Erythroblast (primary cell): ENCODE measurements at regions not wholly inside any gene's neighbourhood (a gene's known extent, or its start where the extent isn't known, plus 50 kb on each side); places are given as distances from the start of the nearest gene placed in this dataset.

Source experiments
- DNase-seq, 2 experiments: peaks; one replicate each; lab custom pipeline; 2025; lab: John Stamatoyannopoulos, UW
- GATA1 ChIP-seq: IDR thresholded peaks from 2 replicates; pipeline ENCODE4 v1.6.1; 2011; ENCODE audit warnings: low read depth, mild to moderate bottlenecking, control low read depth, low read length, moderate library complexity
- POLR2A ChIP-seq: IDR thresholded peaks from 2 replicates; pipeline ENCODE4 v1.6.1; 2011; ENCODE audit warnings: mild to moderate bottlenecking, low read length

GRCh38 chr17:33385713-33386112 is 92.6 kb upstream of the ASIC2 start:
- no peak for DNase-seq
- TF ChIP-seq POLR2A (no peak), GATA1 (no peak)

GRCh38 chr17:33387406-33387805 is 94.3 kb upstream of the ASIC2 start:
- DNase-seq: no peak
- TF ChIP-seq GATA1 (no peak), POLR2A (no peak)

DNA sequence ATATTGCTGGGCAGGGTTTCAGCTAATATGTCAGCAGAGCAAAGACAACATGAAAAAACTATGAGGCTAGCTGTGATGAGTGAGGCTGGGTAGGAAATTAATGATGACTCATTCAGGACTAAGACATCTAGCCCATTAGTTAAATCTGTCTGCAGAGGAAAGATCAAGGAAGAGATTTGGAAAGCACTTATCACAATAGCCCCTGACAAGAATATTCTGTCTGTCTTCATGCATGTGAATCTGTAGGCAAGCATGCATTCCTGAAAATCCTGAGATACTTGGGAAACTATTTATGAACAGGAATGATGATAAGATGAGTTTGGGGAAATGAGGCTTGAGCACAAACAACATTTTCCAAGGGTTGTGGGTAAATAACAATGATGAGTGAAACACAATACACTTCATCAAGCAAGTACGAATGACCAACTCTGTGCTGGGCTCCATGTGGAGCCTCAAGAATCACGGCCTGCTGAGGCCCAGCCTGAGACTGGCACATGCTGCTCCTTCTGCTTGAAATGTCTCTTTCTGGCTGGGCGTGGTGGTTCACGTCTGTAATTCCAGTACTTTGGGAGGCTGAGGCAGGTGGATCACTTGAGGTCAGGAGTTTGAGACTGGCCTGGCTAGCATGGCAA is 96.5 kb upstream of the ASIC2 start:
- DNase-seq: no peak
- TF ChIP-seq POLR2A (no peak), GATA1 (no peak)

- TF ChIP-seq POLR2A: no peak
- no peak for TF ChIP-seq GATA1
Measured at GRCh38 chr17:33390479-33391176, 97.5 kb upstream of the ASIC2 start.

DNA sequence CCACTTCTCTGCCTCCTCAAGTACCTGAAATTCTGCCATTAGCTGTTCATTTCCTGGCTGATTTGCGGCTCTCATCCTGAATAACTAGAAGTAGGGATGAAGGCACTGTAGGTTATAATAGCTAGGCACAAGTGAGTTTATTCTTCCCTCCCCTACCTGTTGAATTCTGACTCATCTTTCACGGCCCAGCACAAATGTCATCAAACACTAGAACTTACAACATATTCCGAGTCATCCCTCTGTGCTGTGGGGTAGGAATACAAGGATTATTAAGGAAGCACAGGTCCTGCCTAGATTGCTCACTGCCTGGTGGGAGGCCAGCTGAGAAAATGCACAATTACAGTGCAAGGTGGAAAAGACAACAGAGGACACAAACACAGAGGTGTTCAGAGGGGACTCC is 103.7 kb upstream of the ASIC2 start:
- TF ChIP-seq GATA1 (no peak), POLR2A (no peak)
- DNase-seq: no peak

More at GRCh38 chr17:33390479-33391176, 97.5 kb upstream of the ASIC2 start:
- no peak for DNase-seq

- DNase-seq: no peak
- TF ChIP-seq GATA1 (no peak), POLR2A (no peak)
Measured at GRCh38 chr17:33398386-33398785, 105.3 kb upstream of the ASIC2 start.

DNA sequence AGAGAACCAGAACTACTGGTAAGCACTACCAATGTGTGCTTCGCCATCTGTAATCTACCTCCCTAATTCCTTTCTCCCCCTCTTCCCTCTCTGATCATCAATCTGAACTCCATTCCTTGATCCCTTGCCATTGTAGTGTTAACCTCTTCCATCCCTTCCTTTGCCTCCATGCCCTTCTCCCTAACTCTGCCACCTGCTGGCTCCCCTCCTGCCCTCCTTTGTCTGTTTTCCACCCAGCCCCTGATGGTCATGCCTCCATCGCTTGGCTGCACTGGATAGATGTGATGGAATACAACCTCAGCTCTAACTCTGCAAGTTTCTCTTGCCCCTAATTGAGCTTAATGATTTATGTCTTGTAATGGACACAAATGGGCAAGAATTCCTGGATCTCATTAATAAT is 108.2 kb upstream of the ASIC2 start:
- TF ChIP-seq POLR2A: no peak
- no peak for TF ChIP-seq GATA1
- no peak for DNase-seq

GRCh38 chr17:33403194-33403593 is 110.1 kb upstream of the ASIC2 start:
- no peak for DNase-seq
- TF ChIP-seq GATA1 (no peak), POLR2A (no peak)

DNA sequence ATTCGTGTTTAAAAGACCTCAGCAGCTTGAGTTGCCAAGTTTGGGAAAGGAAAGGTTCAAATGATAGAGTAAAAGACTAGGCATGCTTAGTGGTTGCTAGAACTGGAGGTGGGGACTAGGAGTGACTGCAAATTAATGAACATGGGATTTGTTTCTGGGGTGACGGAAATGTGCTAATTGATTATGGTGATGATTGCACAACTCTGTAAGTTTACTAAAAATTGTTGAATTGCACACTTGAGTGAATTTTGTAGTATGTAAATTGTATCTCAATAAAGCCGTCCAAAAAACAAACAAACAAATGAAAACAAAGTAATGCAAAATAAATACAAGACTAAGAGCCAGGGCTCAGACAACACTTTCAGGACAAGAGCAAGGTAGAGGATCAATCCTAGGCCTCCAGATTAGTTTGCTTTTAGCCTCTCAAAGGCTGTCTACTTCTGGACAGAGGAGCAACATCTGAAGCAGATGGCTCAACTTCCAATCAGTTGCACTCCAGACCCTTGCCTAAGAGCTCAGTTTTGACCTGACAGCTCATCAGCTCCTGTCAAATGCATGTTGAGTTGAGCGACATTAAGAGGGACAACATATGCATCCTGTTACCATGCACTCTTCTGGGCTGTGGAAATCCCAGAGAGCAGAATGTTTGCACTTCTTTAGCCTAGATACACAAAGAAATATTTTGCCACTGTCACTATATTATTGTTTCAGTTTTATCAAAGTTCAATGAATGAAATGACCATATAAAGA is 111.2 kb upstream of the ASIC2 start:
- TF ChIP-seq POLR2A (no peak), GATA1 (no peak)

GRCh38 chr17:33416131-33416530 is 123.0 kb upstream of the ASIC2 start:
- DNase-seq: no peak
- TF ChIP-seq POLR2A (no peak), GATA1 (no peak)

More for the DNA sequence above, 111.2 kb upstream of the ASIC2 start:
- no peak for DNase-seq

- TF ChIP-seq POLR2A (no peak), GATA1 (no peak)
- no peak for DNase-seq
Measured at GRCh38 chr17:33421933-33422332, 128.8 kb upstream of the ASIC2 start.

DNA sequence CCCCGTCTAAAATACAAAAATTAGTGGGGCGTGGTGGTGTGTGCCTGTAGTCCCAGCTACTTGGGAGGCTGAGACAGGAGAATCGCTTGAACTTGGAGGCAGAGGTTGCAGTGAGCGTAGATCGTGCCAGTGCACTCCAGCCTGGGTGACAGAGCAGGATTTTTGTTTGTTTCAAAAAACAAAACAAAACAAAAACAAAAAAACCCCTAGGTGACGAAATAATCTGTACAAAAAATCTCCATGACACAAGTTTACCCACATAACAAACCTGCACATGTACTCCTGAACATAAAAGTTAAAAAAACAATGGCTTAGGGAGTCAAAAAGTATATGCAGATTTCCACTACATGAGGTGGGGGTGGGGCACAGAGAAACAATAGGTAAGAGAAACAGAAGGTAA is 140.5 kb upstream of the ASIC2 start:
- TF ChIP-seq POLR2A (no peak), GATA1 (no peak)
- DNase-seq: no peak

- DNase-seq: no peak
- TF ChIP-seq GATA1: no peak
- TF ChIP-seq POLR2A: no peak
Measured at GRCh38 chr17:33434841-33435240, 141.7 kb upstream of the ASIC2 start.

- TF ChIP-seq GATA1 (no peak), POLR2A (no peak)
- no peak for DNase-seq
Measured at GRCh38 chr17:33435721-33436301, 142.7 kb upstream of the ASIC2 start.
